ENCODE measurements at regions not wholly inside any gene's neighbourhood (a gene's known extent, or its start where the extent isn't known, plus 50 kb on each side); places are given as distances from the start of the nearest gene placed in this dataset.

DNA sequence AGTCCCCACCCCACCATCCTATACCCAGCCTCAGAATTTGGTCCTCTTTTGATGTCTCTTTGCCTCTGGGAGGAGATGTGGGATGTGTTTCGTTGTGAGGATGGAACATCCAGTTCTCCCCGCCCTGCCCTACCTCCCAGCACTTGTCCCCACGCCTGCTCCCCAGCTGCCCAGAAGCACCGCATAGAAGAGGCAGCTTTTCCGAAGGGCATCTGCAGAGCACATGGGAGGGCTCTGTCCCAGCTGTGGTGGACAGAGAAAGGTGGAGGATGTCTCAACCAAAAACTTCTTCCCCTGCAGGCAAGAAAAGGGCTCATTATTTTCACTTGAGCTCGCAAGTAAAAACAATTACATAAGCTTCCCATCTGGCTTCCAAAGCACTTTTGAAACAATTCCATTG lies 302.6 kb downstream of the PCNX1 start:
- TF ChIP-seq, protein P1, sequence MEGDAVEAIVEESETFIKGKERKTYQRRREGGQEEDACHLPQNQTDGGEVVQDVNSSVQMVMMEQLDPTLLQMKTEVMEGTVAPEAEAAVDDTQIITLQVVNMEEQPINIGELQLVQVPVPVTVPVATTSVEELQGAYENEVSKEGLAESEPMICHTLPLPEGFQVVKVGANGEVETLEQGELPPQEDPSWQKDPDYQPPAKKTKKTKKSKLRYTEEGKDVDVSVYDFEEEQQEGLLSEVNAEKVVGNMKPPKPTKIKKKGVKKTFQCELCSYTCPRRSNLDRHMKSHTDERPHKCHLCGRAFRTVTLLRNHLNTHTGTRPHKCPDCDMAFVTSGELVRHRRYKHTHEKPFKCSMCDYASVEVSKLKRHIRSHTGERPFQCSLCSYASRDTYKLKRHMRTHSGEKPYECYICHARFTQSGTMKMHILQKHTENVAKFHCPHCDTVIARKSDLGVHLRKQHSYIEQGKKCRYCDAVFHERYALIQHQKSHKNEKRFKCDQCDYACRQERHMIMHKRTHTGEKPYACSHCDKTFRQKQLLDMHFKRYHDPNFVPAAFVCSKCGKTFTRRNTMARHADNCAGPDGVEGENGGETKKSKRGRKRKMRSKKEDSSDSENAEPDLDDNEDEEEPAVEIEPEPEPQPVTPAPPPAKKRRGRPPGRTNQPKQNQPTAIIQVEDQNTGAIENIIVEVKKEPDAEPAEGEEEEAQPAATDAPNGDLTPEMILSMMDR (IDR thresholded peaks at IDR 0.05; ENCODE audit: low read depth, low read length): no peak
- TF ChIP-seq POLR2A (IDR thresholded peaks at IDR 0.05; ENCODE audit: extremely low read depth, insufficient read length): no peak
- TF ChIP-seq, protein P2, sequence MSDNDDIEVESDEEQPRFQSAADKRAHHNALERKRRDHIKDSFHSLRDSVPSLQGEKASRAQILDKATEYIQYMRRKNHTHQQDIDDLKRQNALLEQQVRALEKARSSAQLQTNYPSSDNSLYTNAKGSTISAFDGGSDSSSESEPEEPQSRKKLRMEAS (IDR thresholded peaks at IDR 0.05; ENCODE audit: low read depth, low read length): no peak

All from NB4 (cell line).